ENCODE measurements at regions not wholly inside any gene's neighbourhood (a gene's known extent, or its start where the extent isn't known, plus 50 kb on each side); places are given as distances from the start of the nearest gene placed in this dataset.

GRCh38 chr18:51813740-51814139, 526.3 kb upstream of the DCC start:
- DNase-seq = no peak
- TF ChIP-seq CTCF (IDR thresholded peaks at IDR 0.05; ENCODE audit: low read length) = no peak
- no peak for TF ChIP-seq EZH2phosphoT487 (IDR thresholded peaks at IDR 0.05; ENCODE audit: low read length)
- TF ChIP-seq EZH2 (optimal IDR thresholded peaks at IDR 0.05; ENCODE audit: low read depth, low read length) = no peak
- no peaks in the 10 kb centered on the region for H3K36me3 ChIP-seq (replicated peaks; ENCODE audit: insufficient read depth, low read length)
- H4K20me1 ChIP-seq (ENCODE audit: insufficient read depth, low read length) = no peaks in the 10 kb centered on the region
- no peak overlapping the region for H3K4me2 ChIP-seq (ENCODE audit: low read depth, low read length)
- H2AFZ ChIP-seq (ENCODE audit: low read length) = no peak overlapping the region
- no peak overlapping the region for H3K27ac ChIP-seq (ENCODE audit: low read length)
- peaks cover 8% of the 10 kb centered on the region for H3F3A ChIP-seq (ENCODE audit: insufficient read depth, low read length)
- no peak overlapping the region for H3K9ac ChIP-seq (ENCODE audit: low read length)
- no peaks in the 10 kb centered on the region for H3K9me3 ChIP-seq (replicated peaks; ENCODE audit: insufficient read depth, low read length)
- no peaks in the 10 kb centered on the region for H3K79me2 ChIP-seq (ENCODE audit: low read length)
- H3K27me3 ChIP-seq (replicated peaks; ENCODE audit: insufficient read depth, low read length) = no peaks in the 10 kb centered on the region
- H3K4me3 ChIP-seq (ENCODE audit: low read length) = no peak overlapping the region
- H3K4me1 ChIP-seq (ENCODE audit: low read length) = peaks cover 17% of the 10 kb centered on the region
- H3K9me2 ChIP-seq (replicated peaks; ENCODE audit: insufficient read depth, low read length) = no peaks in the 10 kb centered on the region

DNA sequence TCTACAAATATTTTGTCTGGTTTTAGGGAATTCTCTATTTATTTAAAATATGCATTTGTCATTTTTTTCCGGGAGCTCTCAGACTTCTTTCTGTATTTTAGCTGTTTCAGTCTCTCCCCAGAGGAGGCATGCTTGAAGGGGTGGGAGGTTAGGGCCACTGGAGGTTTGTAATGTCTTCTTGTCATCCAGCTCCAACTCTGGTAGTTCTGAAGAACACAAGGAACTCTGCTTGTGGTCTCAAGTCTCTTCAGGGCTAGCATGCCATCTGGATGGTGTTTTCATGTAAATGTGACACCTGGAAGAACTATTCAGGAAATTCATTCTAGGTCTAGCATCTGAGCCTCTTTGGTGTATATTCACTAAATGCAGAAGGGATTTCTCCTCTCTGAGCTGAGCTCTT, 518.4 kb upstream of the DCC start:
- Histone ChIP-seq H3K9me2 (replicated peaks; ENCODE audit: insufficient read depth, low read length) (no peaks in the 10 kb centered on the region), H3K27me3 (replicated peaks; ENCODE audit: insufficient read depth, low read length) (no peaks in the 10 kb centered on the region), H3K9me3 (replicated peaks; ENCODE audit: insufficient read depth, low read length) (no peaks in the 10 kb centered on the region), H3K36me3 (replicated peaks; ENCODE audit: insufficient read depth, low read length) (no peaks in the 10 kb centered on the region), H3K4me2 (ENCODE audit: low read depth, low read length) (no peak overlapping the region), H3K4me1 (ENCODE audit: low read length) (0 out of 2 replicates have a peak, but pooled peaks cover 9% of the 10 kb centered on the region), H3K79me2 (ENCODE audit: low read length) (no peaks in the 10 kb centered on the region), H3K9ac (ENCODE audit: low read length) (no peak overlapping the region), H3F3A (ENCODE audit: insufficient read depth, low read length) (peaks cover 3% of the 10 kb centered on the region; the same call in 1 of the 2 replicates), H3K4me3 (ENCODE audit: low read length) (no peak overlapping the region), H2AFZ (ENCODE audit: low read length) (no peak overlapping the region), H3K27ac (ENCODE audit: low read length) (no peak overlapping the region), H4K20me1 (ENCODE audit: insufficient read depth, low read length) (no peaks in the 10 kb centered on the region)
- DNase-seq = no peak
- TF ChIP-seq EZH2phosphoT487 (IDR thresholded peaks at IDR 0.05; ENCODE audit: low read length) (no peak), EZH2 (optimal IDR thresholded peaks at IDR 0.05; ENCODE audit: low read depth, low read length) (no peak), CTCF (IDR thresholded peaks at IDR 0.05; ENCODE audit: low read length) (no peak)

DNA sequence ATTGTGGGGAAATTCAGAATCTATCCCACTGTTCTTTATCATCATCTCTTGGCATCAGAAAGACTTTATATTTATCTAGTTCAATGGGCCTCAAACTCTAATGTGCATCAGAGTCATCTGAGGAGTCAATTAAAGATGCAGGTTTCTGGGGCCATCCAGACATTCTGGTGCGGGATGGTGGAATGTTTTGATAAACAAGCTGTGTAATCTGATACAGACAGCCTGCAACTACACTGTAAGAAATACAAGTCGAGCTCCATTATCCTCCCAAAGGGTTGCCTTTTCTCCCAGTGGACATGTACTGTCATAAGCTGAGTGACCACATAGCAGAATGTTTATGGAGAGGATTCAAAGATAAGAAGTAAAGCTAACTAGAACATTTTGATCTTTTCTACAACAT, 515.3 kb upstream of the DCC start:
- no peak overlapping the region for H2AFZ ChIP-seq (ENCODE audit: low read length)
- TF ChIP-seq EZH2 (optimal IDR thresholded peaks at IDR 0.05; ENCODE audit: low read depth, low read length) (no peak), CTCF (IDR thresholded peaks at IDR 0.05; ENCODE audit: low read length) (no peak)
- no peak overlapping the region for H3K27ac ChIP-seq (ENCODE audit: low read length)
- H3K9me2 ChIP-seq (replicated peaks; ENCODE audit: insufficient read depth, low read length) = no peaks in the 10 kb centered on the region
- no peak overlapping the region for H3K4me2 ChIP-seq (ENCODE audit: low read depth, low read length)
- no peaks in the 10 kb centered on the region for H3K9me3 ChIP-seq (replicated peaks; ENCODE audit: insufficient read depth, low read length)
- H3K4me1 ChIP-seq (ENCODE audit: low read length) = 0 out of 2 replicates have a peak, but pooled peaks cover 9% of the 10 kb centered on the region
- no peak for DNase-seq
- no peaks in the 10 kb centered on the region for H3K36me3 ChIP-seq (replicated peaks; ENCODE audit: insufficient read depth, low read length)
- no peak overlapping the region for H3K9ac ChIP-seq (ENCODE audit: low read length)
- H3F3A ChIP-seq (ENCODE audit: insufficient read depth, low read length) = peaks cover 3% of the 10 kb centered on the region; the same call in 1 of the 2 replicates
- H3K27me3 ChIP-seq (replicated peaks; ENCODE audit: insufficient read depth, low read length) = no peaks in the 10 kb centered on the region
- H4K20me1 ChIP-seq (ENCODE audit: insufficient read depth, low read length) = no peaks in the 10 kb centered on the region
- no peak overlapping the region for H3K4me3 ChIP-seq (ENCODE audit: low read length)
- H3K79me2 ChIP-seq (ENCODE audit: low read length) = no peaks in the 10 kb centered on the region
